HG03439 (cell line): ENCODE measurements at regions not wholly inside any gene's neighbourhood (a gene's known extent, or its start where the extent isn't known, plus 50 kb on each side); places are given as distances from the start of the nearest gene placed in this dataset.
"Not testable (repeated sequence)": the region's sequence is repeated elsewhere in the genome, so short reads cannot be mapped to it uniquely, and the experiment has no call there.

Source experiments
- ATAC-seq: cut with Tn5 transposase; IDR thresholded peaks from one replicate; pipeline ENCODE4 v1.9.1; 2021; ENCODE audit warnings: mild to moderate bottlenecking, moderate library complexity; ENCODE audit not compliant: unreplicated experiment

- no peak for ATAC-seq
These were observed 824.3 kb upstream of the ATXN8OS start for GRCh38 chr13:69283301-69283700.

DNA sequence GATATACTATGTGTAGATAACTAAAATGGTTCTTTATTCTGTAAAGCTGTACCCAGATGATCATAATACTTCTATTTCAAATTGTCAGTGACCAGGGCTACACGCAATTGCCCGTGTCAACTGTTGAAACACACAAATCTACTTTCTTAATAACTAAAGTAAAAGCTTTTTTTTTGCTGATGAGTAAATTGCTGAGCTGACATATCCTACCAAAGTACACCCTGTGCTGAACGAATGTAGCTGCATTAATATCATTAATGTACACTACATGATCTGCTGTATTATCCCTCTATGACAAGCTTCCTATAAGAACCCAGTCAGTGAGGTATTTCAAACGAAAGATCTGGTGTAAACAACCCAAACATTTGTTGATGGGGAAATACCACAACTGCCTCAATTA is 827.2 kb upstream of the ATXN8OS start:
- ATAC-seq = no peak

DNA sequence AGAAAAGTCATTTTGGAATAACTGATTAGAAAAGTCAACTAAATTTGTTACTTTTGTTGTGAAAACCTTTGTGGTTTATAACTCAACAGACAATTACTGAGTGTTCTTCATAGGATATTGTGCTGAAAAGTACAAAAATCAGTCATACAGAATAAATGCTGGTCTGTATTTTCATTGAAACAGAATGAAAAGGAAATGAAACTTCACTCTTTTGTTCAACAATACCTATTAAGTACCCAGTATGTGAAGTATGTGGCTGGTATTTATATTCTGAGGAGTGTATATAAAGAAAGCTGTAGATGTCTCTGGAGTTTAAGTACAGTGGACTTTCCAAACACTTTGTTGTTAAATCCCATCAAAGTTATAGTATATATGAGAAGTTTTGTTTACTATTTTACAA is 828.4 kb upstream of the ATXN8OS start:
- ATAC-seq = no peak

DNA sequence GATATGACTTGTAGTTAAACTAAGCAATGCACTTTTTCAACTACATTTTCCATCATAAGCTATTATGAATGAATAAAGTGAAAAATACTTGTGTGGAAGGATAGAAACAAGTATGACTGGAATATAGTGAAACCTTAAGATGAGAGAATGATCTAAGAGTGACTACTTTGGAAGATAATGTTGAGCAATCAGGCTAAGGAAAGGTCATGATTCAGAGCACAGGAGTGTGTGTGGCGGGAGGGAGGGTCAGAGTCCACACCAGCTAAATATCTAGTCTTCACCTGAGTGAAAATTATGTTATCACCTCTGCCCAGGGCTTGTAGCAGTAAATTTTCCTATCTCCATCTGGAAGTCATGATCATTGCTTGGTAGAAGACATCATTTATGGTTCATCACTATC is 833.4 kb upstream of the ATXN8OS start:
- no peak for ATAC-seq

GRCh38 chr13:69264362-69265334 is 843.0 kb upstream of the ATXN8OS start:
- ATAC-seq = no peak

GRCh38 chr13:69243366-69243765 is 864.3 kb upstream of the ATXN8OS start:
- no peak for ATAC-seq

- no peak for ATAC-seq
These were observed 873.5 kb upstream of the ATXN8OS start for GRCh38 chr13:69234171-69234570.

GRCh38 chr13:69226427-69226826 is 881.2 kb upstream of the ATXN8OS start:
- ATAC-seq = no peak

DNA sequence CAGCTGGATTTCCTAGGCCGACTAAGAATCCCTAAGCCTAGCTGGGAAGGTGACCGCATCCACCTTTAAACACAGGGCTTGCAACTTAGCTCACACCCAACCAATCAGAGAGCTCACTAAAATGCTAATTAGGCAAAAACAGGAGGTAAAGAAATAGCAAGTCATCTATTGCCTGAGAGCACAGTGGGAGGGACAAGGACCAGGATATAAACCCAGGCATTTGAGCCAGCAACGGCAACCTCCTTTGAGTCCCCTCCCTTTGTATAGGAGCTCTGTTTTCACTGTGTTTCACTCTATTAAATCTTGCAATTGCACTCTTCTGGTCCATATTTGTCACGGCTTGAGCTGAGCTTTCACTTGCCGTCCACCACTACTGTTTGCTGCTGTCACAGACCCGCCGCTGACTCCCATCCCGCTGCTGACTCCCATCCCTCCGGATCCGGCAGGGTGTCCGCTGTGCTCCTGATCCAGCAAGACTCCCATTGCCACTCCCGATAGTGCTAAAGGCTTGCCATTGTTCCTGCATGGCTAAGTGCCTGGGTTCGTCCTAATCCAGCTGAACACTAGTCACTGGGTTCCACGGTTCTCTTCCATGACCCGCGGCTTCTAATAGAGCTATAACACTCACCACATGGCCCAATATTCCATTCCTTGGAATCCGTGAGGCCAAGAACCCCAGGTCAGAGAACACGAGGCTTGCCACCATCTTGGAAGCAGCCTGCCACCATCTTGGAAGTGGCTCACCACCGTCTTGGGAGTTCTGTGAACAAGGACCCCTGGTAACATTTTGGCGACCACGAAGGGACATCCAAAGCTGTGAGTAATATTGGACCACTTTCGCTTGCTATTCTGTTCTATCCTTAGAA is 885.8 kb upstream of the ATXN8OS start:
- not testable (repeated sequence) for ATAC-seq

DNA sequence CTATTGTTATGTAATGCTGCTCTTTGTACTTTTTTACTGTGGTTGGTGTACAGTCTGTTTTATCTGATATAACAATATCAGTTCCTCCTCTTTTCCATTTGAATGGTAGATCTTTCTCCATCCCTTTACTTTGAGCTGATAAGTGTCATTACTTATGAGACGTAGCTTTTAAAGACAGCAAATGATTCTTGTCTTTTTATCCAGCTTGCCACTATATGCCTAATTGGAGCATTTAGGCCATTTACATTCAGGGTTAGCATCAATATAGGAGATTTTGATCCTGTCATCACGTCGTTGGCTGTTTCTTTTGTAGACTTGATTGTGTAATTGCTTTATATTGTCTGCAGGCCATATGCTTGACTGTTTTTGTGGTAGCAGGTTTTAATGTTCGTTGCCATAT is 894.2 kb upstream of the ATXN8OS start:
- no peak for ATAC-seq

DNA sequence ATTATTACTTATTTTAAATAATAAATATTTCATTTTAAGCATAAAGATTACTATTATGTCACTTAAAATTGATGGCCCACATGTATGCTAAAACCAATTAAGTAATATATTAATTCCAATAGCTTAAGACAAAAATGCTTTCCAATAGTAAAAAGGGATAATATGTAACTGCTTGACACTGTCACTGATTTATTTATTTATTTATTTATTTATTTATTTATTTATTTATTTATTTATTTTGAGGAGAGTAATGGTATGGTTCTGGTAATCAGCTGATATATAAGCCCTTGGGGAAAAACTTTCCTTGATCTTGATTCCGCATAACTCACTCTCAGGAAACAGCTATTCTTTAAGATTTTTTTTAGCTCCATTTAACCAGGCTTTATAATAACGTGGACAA is 903.0 kb upstream of the ATXN8OS start:
- no peak for ATAC-seq

DNA sequence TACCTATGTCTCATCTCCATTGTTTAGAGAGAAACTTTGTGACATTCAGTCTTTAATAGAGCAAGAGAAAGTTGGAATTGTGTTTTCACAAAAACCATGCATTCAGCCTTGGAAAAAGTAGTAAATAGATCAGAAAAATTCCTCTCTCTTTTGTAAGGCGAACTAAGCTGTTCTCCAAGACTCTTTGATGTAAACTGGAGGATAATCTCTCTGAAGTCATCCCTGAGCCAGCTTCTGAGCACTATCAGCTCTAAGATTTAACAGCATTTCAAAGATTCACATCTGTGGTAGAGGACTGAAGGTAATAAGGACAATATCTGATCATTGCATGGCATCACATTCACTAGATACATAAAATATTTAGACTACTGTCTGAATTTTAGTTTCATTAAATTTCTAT is 904.6 kb upstream of the ATXN8OS start:
- no peak for ATAC-seq

- ATAC-seq = no peak
These were observed 908.0 kb upstream of the ATXN8OS start for GRCh38 chr13:69199664-69200063.

DNA sequence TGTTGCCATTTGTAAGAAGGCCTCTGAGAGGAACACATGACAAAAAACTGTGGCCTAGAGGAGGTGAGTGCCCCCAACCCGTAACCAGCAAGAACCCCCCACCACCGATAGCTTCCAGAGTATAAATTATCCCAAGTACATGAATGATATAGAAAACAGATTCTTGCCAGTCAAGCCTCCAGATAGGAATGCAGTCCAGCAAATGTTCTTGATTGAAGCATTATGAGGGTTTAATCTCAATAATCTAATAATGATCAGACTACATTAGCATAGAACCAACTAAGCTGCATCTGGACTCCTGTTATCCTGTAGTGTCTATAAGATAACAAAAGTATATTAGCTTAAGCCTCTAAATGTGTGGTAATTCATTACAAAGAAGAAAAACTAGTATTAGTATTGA is 908.9 kb upstream of the ATXN8OS start:
- no peak for ATAC-seq

DNA sequence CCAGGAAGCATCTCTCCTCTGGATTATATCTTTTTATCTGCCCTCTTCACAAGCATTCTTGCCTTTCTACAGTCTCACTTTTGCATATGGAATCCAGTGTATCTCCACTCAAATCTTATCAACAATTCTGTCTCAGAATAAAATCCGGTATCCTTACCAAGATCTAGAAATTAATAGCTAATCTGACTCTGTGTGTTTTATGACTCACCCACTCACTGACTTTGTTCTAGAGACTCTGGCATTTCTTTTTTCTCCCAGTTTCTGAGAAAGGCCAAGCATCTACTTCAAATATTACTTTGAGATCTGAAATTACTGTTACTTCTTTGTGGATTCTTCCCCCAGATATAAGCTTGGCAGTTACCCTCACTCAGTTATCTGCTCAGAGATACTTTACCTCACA is 913.5 kb upstream of the ATXN8OS start:
- no peak for ATAC-seq

DNA sequence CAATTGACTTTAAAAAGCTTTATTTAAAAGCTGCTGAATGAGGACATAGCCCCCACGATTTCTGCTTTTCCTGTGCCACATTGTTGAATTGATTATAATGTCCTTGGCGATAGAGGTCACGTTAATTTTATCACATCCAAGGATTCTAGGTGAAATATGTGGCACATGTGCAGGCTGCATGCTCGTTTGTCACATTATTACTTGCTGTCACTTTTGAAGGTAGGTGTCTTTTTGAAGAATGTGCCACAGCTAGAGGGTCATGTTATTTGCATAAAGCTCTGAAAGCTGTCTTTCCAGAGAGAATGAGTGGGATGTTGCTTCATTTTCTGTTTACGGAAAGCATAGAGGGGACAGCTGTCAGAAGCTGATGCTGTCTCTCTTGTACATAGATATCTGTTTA is 927.6 kb upstream of the ATXN8OS start:
- no peak for ATAC-seq

- no peak for ATAC-seq
These were observed 929.6 kb upstream of the ATXN8OS start for GRCh38 chr13:69178000-69178399.

DNA sequence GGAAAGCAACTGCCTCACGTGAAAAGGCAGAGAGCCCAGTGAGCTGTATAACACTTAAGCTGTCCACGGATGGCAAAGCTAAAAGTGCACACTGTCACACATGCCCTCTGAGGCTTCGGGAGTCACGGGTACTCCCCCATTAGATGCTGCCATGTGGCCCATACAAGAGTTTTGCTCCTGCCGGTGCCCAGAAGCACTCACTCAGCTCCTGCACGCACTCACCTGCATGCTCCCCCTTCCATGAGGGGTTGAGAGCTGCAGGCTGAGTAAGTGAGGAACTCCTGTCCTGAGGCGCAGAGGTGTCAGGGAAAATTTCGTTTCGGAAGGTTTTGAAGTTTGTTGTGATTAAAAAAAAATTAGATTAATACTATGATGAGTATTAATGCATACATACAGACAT is 939.2 kb upstream of the ATXN8OS start:
- ATAC-seq = no peak

DNA sequence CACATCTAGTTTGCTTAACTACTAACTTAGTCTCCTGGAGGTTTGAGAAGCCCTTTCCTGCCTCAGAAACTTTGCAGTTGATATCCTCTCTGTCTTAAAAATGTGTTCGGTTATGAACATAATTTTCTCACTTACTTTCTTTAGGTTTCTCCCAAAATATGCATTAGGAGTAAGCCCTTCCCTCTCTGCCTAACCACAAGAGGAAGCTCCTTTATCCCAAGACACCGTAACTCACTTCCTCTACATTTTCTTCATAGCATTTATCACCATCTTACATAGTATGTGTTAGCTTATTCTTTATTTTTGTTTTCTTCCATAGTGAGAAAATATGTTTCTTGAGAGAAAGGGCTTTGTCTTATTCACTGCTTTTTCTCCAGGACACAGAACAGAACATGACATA is 952.5 kb upstream of the ATXN8OS start:
- ATAC-seq = no peak

DNA sequence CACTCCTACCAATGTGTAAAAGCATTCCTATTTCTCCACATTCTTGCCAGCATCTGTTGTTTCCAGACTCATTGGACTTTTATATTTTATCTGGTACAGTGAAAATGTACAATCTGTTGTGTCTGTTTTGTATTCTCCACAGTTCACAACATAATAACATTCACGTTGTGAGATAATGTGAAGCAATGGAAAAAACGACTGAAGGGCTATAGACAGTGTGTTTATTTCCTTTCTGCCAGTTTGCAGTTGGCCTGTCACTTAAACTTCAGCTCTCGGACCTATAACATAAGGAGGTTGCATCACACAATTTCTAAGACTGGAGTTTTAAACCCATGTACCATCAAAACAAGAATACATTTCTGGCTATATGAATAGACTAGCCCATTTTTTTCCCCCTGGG is 965.5 kb upstream of the ATXN8OS start:
- ATAC-seq = no peak

DNA sequence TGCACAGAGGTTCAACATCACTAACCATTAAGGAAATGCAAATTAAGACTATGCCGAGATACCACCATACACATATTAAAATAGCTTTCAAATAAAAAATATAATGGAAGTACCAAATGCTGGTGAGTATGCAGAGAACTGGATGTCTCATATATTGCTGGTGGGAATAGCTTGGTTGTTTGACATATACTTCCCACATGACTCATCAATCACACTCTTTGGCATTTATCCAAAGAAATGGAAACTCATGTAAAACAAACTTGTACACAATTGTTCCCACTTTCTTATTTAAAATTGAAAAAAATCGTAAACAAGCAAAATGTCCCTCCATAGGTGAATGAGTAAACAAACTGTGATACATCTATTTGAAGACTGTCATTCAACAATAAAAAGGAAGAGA is 982.6 kb upstream of the ATXN8OS start:
- no peak for ATAC-seq
